WI38 (cell line): ENCODE measurements at regions not wholly inside any gene's neighbourhood (a gene's known extent, or its start where the extent isn't known, plus 50 kb on each side); places are given as distances from the start of the nearest gene placed in this dataset.

Experiments used
- H3K4me3 ChIP-seq: 2 replicates; pipeline ENCODE4 v1.5.1; 2011; ENCODE audit warnings: low read depth, mild to moderate bottlenecking, control low read depth, low read length
- CTCF ChIP-seq: IDR thresholded peaks from 2 replicates; pipeline ENCODE4 v1.5.1; 2012; ENCODE audit warnings: low read depth, mild to moderate bottlenecking, control low read depth, low read length

- no peak overlapping the region for H3K4me3 ChIP-seq
- TF ChIP-seq CTCF: no peak
Measured at GRCh38 chr5:34475249-34475966, 180.7 kb upstream of the RAI14 start.

GRCh38 chr5:34476941-34477565, 179.1 kb upstream of the RAI14 start:
- no peak overlapping the region for H3K4me3 ChIP-seq
- no peak for TF ChIP-seq CTCF

- H3K4me3 ChIP-seq: no peak overlapping the region
- TF ChIP-seq CTCF: no peak
Measured at GRCh38 chr5:34480810-34481528, 175.2 kb upstream of the RAI14 start.

GRCh38 chr5:34483442-34484033, 172.6 kb upstream of the RAI14 start:
- no peak for TF ChIP-seq CTCF
- H3K4me3 ChIP-seq: no peak overlapping the region

- H3K4me3 ChIP-seq: no peak overlapping the region
- no peak for TF ChIP-seq CTCF
Measured at GRCh38 chr5:34484216-34484920, 171.8 kb upstream of the RAI14 start.

- TF ChIP-seq CTCF: no peak
- no peak overlapping the region for H3K4me3 ChIP-seq
Measured at GRCh38 chr5:34485768-34486030, 170.4 kb upstream of the RAI14 start.
